Heart right ventricle (tissue), 16 donors: ENCODE measurements at regions not wholly inside any gene's neighbourhood (a gene's known extent, or its start where the extent isn't known, plus 50 kb on each side); places are given as distances from the start of the nearest gene placed in this dataset.
A peak's percentile ranks its signal among the peaks of the same experiment; 100 is the strongest.

Source experiments
- ATAC-seq, 8 donors: fragments of 200-7000 bp; cut with Tn5 transposase; one replicate each; pipeline ENCODE4 v1.9.1; 2020; ENCODE audit warnings: mild to moderate bottlenecking in 8 of 8, moderate library complexity in 8 of 8, moderate number of reproducible peaks in 1 of 8
- DNase-seq, 2 donors: peaks; one replicate each; pipeline ENCODE4 v3.0.0-alpha.2; 2020
- H3K27ac ChIP-seq, 10 donors: fragments of 200-600 bp; sonication (generic) in 2 of 10; one replicate each; pipeline versions ENCODE4 v1.5.0 to v1.8.0; 2020 to 2022; ENCODE audit warnings: mild to moderate bottlenecking in 3 of 10
- H3K27me3 ChIP-seq, 7 donors: fragments of 200-600 bp; one replicate each; pipeline ENCODE4 v1.8.0; 2021 to 2022; ENCODE audit warnings: mild to moderate bottlenecking in 2 of 7
- H3K36me3 ChIP-seq, 9 donors: fragments of 200-600 bp; sonication (generic) in 1 of 9; one replicate each; pipeline versions ENCODE4 v1.5.0 to v1.8.0; 2020 to 2022; ENCODE audit warnings: mild to moderate bottlenecking in 2 of 9
- H3K4me1 ChIP-seq, 9 donors: fragments of 200-600 bp; sonication (generic) in 1 of 9; one replicate each; pipeline versions ENCODE4 v1.5.0 to v1.8.0; 2020 to 2022; ENCODE audit warnings: mild to moderate bottlenecking in 4 of 9
- H3K4me3 ChIP-seq, 10 donors: fragments of 200-600 bp; sonication (generic) in 2 of 10; one replicate each; pipeline versions ENCODE4 v1.5.0 to v1.8.0; 2020 to 2022; ENCODE audit warnings: mild to moderate bottlenecking in 7 of 10, moderate library complexity in 2 of 10
- H3K9me3 ChIP-seq, 11 donors: fragments of 200-600 bp in 10 of 11; sonication (generic) in 2 of 11; one replicate each; pipeline versions ENCODE4 v1.5.0 to v1.8.0; 2013 to 2022; ENCODE audit warnings: mild to moderate bottlenecking in 2 of 11, control low read depth in 1 of 11, moderate library complexity in 1 of 11
- CTCF ChIP-seq, 9 donors: fragments of 200-600 bp; sonication (generic) in 2 of 9; IDR thresholded peaks; one replicate each; pipeline versions ENCODE4 v1.5.0 to v1.8.0; 2021 to 2022; ENCODE audit warnings: antibody characterized with exemption in 9 of 9, mild to moderate bottlenecking in 5 of 9, moderate library complexity in 1 of 9
- WGBS, 2 donors: extraction: QIAGEN DNeasy Blood & Tissue Kit; methylation state at CpG; one replicate each; pipeline ENCODE4 v1.1.7; 2013; ENCODE audit warnings: inconsistent platforms in 1 of 2; 5-methylcytosine and 5-hydroxymethylcytosine counted together
- intact Hi-C, 10 donors: fragments of 100-400 bp; cut with DNase I; formaldehyde crosslinking; loops; one replicate each; pipeline versions ENCODE4 v1.11.1 to v1.14.2; 2022
- donor health status: Arrhythmogenic right ventricular cardiomyopathy.
- donor health status: ischemic (EF 13 %, LVEDD 7.1; RV severe dilation, severe dysfunction).
- donor health status: healthy with polysubstance abuse.
- donor health status: DM: no; HTN: yes; CAD: no.
- donor health status: DM: no; HTN: no; CAD: no.
- donor health status: ischemic (EF 25% LVEDD 6.9; RV normal size, moderate dysfunction).
- donor health status: ischemic (EF 25% LVEDD 5.7; RV mildly dilated, moderate dysfunction).
- donor health status: healthy.
- donor health status: DM: yes; HTN: yes; CAD: no.
- donor health status: Ischemic cardiomyopathy.
- donor health status: ischemic (EF 35%, LVEDD 5.7; RV mildly dilated, moderate dysfunction).
- donor health status: nonischemic (EF 11% LVEDD 7.7; RV severe dilation, severe dysfunction).
- donor health status: DM: yes; HTN: yes; CAD: no.
- donor health status: PGD.
- donor health status: ischemic (EF 29% LVEDD 5.4; RV normal size, mild dysfunction).
- donor health status: nonischemic (EF 23%, LVEDD 6.1; RV moderate dilation, normal function).

- ATAC-seq: no peak
- intact Hi-C loops: no loop called here
- Histone ChIP-seq H3K36me3 (no peaks in the 10 kb centered on the region), H3K27ac (no peak overlapping the region), H3K4me1 (no peaks in the 10 kb centered on the region), H3K9me3 (no peaks in the 10 kb centered on the region), H3K4me3 (no peak overlapping the region), H3K27me3 (peaks cover 0 to 11% (median 0%) of the 10 kb centered on the region in 7 donors)
- DNase-seq: no peak
- 86 to 93% methylated on average over 1 of the region's 1 CpG for WGBS, 2 donors
- no peak for TF ChIP-seq CTCF (IDR thresholded peaks at IDR 0.05)
Measured at GRCh38 chrX:13389501-13389900, 69.6 kb upstream of the ATXN3L start.

DNA sequence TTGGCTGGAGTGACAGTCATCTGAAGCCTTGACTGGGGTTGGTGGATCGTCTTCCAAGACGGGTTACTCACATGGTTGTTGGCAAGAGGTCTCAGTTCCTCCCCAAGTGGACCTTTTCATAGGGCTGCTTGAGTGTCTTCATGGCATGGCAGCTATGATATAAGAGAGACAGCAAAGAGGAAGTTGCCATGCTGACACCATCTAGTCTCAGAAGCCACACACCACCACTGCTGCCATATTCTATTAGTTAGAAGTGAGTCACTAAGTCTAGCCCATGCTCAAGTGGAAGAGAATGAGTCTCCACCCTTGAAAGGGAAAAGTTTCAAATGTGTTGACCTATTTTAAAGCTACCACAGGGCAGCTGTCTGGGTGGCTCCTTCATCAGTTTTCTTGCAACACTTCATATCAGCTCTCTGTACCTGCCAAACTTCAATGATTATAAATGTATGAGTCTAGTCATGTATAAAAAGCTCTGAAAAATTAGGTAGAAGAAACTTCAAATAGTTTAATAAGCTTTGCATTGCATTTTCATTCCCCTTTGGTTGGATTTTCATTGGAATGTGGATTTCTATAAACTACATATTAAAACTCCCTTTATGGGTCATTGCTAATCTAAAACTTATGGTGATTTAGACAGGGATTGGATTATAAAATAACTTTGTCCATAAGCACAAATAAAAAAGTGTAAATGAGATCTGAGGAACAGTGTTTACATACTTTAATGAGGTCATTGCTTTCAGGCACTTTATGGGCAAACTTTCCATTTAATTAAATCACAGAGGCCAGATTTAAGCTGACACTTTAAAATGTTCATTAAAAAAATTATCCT is 68.0 kb upstream of the ATXN3L start:
- DNase-seq: no peak
- Histone ChIP-seq H3K36me3 (no peaks in the 10 kb centered on the region), H3K9me3 (no peaks in the 10 kb centered on the region), H3K27ac (peak overlapping the region in 1 of 10 donors; percentile 14), H3K4me3 (no peak overlapping the region), H3K27me3 (peaks cover 0 to 27% (median 0%) of the 10 kb centered on the region in 7 donors), H3K4me1 (no peaks in the 10 kb centered on the region)
- 80 to 81% methylated on average over 2 of the region's 2 CpGs for WGBS, 2 donors
- peak in 2 of 8 donors; percentile 7 to 51 for ATAC-seq
- intact Hi-C loops: no loop called here
- TF ChIP-seq CTCF (IDR thresholded peaks at IDR 0.05): no peak

GRCh38 chrX:13386636-13387035 is 66.8 kb upstream of the ATXN3L start:
- Histone ChIP-seq H3K4me3 (no peak overlapping the region), H3K9me3 (no peaks in the 10 kb centered on the region), H3K4me1 (no peaks in the 10 kb centered on the region), H3K36me3 (no peaks in the 10 kb centered on the region), H3K27ac (no peak overlapping the region), H3K27me3 (peaks cover 0 to 35% (median 0%) of the 10 kb centered on the region in 7 donors)
- intact Hi-C loops: no loop called here
- no peak for TF ChIP-seq CTCF (IDR thresholded peaks at IDR 0.05)
- ATAC-seq (no peak), DNase-seq (no peak)

DNA sequence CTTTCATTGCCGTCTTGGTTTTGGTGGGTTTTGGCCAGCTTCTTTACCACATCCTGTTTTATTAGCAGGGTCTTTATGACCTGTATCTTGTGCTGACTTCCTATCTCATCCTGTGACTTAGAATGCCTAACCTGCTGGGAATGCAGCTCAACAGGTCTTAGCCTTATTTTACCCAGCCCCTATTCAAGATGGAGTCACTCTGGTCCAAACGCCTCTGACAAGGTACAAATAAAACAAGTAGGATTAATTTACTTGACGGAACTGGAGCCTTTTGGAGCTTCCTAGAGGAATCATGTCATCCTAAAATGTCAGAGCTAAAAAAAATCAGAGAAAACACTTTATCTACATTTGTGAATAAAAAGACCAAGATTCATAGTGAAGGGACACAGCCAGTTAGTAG is 66.2 kb upstream of the ATXN3L start:
- peaks cover 0 to 35% (median 0%) of the 10 kb centered on the region in 7 donors for H3K27me3 ChIP-seq
- TF ChIP-seq CTCF (IDR thresholded peaks at IDR 0.05): no peak
- H3K27ac ChIP-seq: no peak overlapping the region
- DNase-seq (no peak), ATAC-seq (no peak)
- no peak overlapping the region for H3K4me3 ChIP-seq
- WGBS, 2 donors: 89 to 96% methylated on average over 3 of the region's 3 CpGs
- no peaks in the 10 kb centered on the region for H3K4me1 ChIP-seq
- no peaks in the 10 kb centered on the region for H3K9me3 ChIP-seq
- no peaks in the 10 kb centered on the region for H3K36me3 ChIP-seq
- intact Hi-C loops: no loop called here
